ENCODE measurements at regions not wholly inside any gene's neighbourhood (a gene's known extent, or its start where the extent isn't known, plus 50 kb on each side); places are given as distances from the start of the nearest gene placed in this dataset.

GRCh38 chr7:155360495-155361345 lies 63.0 kb downstream of the INSIG1 start:
- TF ChIP-seq EP300 (IDR thresholded peaks at IDR 0.05), result no peak
- TF ChIP-seq POLR2A (IDR thresholded peaks at IDR 0.05), result no peak
- TF ChIP-seq, protein P1, sequence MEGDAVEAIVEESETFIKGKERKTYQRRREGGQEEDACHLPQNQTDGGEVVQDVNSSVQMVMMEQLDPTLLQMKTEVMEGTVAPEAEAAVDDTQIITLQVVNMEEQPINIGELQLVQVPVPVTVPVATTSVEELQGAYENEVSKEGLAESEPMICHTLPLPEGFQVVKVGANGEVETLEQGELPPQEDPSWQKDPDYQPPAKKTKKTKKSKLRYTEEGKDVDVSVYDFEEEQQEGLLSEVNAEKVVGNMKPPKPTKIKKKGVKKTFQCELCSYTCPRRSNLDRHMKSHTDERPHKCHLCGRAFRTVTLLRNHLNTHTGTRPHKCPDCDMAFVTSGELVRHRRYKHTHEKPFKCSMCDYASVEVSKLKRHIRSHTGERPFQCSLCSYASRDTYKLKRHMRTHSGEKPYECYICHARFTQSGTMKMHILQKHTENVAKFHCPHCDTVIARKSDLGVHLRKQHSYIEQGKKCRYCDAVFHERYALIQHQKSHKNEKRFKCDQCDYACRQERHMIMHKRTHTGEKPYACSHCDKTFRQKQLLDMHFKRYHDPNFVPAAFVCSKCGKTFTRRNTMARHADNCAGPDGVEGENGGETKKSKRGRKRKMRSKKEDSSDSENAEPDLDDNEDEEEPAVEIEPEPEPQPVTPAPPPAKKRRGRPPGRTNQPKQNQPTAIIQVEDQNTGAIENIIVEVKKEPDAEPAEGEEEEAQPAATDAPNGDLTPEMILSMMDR (IDR thresholded peaks at IDR 0.05), result no peak
- TF ChIP-seq POLR2AphosphoS5 (IDR thresholded peaks at IDR 0.05), result no peak
- 31 to 38% methylated on average over 20 of the region's 20 CpGs for WGBS, 2 donors
- no peak overlapping the region for H3K27ac ChIP-seq
- no peaks in the 10 kb centered on the region for H3K9me3 ChIP-seq
- H3K27me3 ChIP-seq, result peaks cover 7 to 82% (median 43%) of the 10 kb centered on the region in 3 donors
- no peak overlapping the region for H3K4me3 ChIP-seq
- intact Hi-C loops (cut with DNase I), result no loop called here
- H3K4me1 ChIP-seq, result no peaks in the 10 kb centered on the region
- no peak for DNase-seq
- H3K36me3 ChIP-seq, result no peaks in the 10 kb centered on the region

- DNase-seq, result no peak
- H3K9me3 ChIP-seq, result no peaks in the 10 kb centered on the region
These were observed 63.6 kb downstream of the INSIG1 start for GRCh38 chr7:155361346-155361680.

DNA sequence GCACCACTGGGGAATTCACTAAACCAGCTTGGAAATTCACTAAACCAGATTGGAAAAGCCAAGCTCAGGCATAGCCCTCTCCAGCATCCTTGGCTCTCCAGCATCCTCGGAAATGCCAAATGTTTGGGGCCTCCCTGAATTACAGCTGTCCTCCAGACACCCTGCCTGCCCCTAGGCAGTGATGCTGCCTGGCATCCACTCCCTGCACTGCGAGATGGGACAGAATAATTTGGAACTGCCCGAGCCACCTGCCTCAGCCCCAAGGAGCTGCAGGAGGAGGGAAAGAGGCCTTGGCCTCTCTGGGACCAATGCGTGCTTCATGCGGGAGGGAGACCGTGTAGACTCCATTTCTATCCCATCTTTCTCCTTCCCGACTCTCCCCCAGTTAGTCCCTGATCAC lies 64.3 kb downstream of the INSIG1 start:
- Histone ChIP-seq H3K9me3 (no peaks in the 10 kb centered on the region), H3K36me3 (no peaks in the 10 kb centered on the region), H3K4me3 (no peak overlapping the region), H3K27me3 (peaks cover 7 to 74% (median 43%) of the 10 kb centered on the region in 3 donors), H3K27ac (no peak overlapping the region), H3K4me1 (no peaks in the 10 kb centered on the region)
- intact Hi-C loops (cut with DNase I), result no loop called here
- DNase-seq, result no peak
- TF ChIP-seq POLR2A (IDR thresholded peaks at IDR 0.05), result no peak
- TF ChIP-seq POLR2AphosphoS5 (IDR thresholded peaks at IDR 0.05), result no peak
- 90 to 92% methylated on average over 7 of the region's 7 CpGs for WGBS, 2 donors

More at GRCh38 chr7:155361346-155361680, 63.6 kb downstream of the INSIG1 start:
- Histone ChIP-seq H3K27me3 (peaks cover 7 to 80% (median 43%) of the 10 kb centered on the region in 3 donors), H3K27ac (no peak overlapping the region), H3K4me1 (no peaks in the 10 kb centered on the region), H3K36me3 (no peaks in the 10 kb centered on the region), H3K4me3 (no peak overlapping the region)
- intact Hi-C loops (cut with DNase I), result no loop called here
- TF ChIP-seq POLR2AphosphoS5 (IDR thresholded peaks at IDR 0.05), result no peak
- TF ChIP-seq POLR2A (IDR thresholded peaks at IDR 0.05), result no peak
- TF ChIP-seq EP300 (IDR thresholded peaks at IDR 0.05), result no peak
- TF ChIP-seq, protein P1 (IDR thresholded peaks at IDR 0.05), result no peak
- 50 to 62% methylated on average over 12 of the region's 12 CpGs for WGBS, 2 donors

DNA sequence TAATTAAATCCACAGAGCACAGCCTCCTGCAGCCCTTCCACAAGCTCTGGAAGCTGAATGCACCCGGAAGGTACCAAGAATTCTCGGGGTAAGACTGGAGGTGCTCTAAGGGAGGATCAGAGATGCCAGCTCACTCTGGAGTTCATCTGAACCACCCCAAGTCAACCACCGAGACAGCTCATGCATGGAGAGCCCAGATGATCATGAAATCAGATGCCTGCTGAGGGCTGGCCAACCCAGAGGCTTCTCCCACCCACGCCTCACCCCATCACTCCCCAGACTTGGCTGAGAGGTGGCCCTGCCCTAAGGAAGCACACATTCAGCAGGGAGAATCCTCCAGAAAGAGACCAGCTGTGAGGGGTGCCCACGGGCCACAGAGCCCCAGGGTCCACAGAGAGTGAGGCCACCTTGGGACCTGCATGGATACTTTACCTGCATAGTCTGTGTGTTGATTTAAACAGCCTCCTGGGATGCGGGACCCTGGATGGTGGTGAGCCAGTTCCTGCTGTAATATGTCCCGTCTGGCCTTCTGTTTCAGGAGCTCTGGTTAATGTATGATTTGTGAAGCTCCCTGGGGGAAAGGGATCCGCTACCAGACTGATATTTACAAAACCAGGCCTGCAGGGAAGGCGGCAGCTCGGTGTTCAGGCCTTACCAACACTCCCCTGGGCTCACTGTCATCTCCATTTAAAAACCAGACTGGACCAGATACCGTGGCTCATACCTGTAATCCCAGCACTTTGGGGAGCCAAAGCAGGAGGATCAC lies 64.9 kb downstream of the INSIG1 start:
- DNase-seq, result no peak
- WGBS, 2 donors, result 73 to 75% methylated on average over 11 of the region's 11 CpGs
- H3K4me1 ChIP-seq, result no peaks in the 10 kb centered on the region
- H3K9me3 ChIP-seq, result no peaks in the 10 kb centered on the region
- intact Hi-C loops (cut with DNase I), result no loop called here
- no peaks in the 10 kb centered on the region for H3K36me3 ChIP-seq
- H3K27ac ChIP-seq, result no peak overlapping the region
- no peak overlapping the region for H3K4me3 ChIP-seq
- TF ChIP-seq EP300 (IDR thresholded peaks at IDR 0.05), result no peak
- no peak for TF ChIP-seq POLR2A (IDR thresholded peaks at IDR 0.05)
- TF ChIP-seq POLR2AphosphoS5 (IDR thresholded peaks at IDR 0.05), result no peak
- TF ChIP-seq, protein P1 (IDR thresholded peaks at IDR 0.05), result no peak
- H3K27me3 ChIP-seq, result peaks cover 7 to 73% (median 43%) of the 10 kb centered on the region in 3 donors

DNA sequence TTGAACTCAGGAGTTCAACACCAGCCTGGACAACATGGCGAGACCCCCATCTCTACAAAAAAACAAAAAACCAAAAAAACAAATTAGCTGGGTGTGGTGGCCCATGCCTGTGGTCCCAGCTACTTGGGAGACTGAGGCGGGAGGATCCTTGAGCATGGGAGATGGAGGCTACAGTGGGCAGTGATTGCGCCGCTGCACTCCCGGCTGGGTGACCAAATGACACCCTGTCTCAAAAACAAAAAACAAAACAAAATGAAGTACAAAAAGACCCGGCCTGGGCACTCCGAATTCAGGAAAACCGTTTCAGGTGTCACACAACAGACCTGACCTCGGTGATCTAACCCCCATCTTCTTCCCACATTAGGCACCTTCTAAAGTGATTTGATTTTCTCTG lies 65.5 kb downstream of the INSIG1 start:
- Histone ChIP-seq H3K36me3 (no peaks in the 10 kb centered on the region), H3K27me3 (peaks cover 7 to 68% (median 43%) of the 10 kb centered on the region in 3 donors), H3K4me3 (no peak overlapping the region), H3K27ac (no peak overlapping the region), H3K9me3 (no peaks in the 10 kb centered on the region), H3K4me1 (no peaks in the 10 kb centered on the region)
- DNase-seq, result no peak
- intact Hi-C loops (cut with DNase I), result no loop called here
- TF ChIP-seq POLR2AphosphoS5 (IDR thresholded peaks at IDR 0.05), result no peak
- TF ChIP-seq POLR2A (IDR thresholded peaks at IDR 0.05), result no peak
- TF ChIP-seq, protein P1 (IDR thresholded peaks at IDR 0.05), result no peak
- TF ChIP-seq EP300 (IDR thresholded peaks at IDR 0.05), result no peak
- 90 to 91% methylated on average over 9 of the region's 9 CpGs for WGBS, 2 donors
